ENCODE measurements at regions not wholly inside any gene's neighbourhood (a gene's known extent, or its start where the extent isn't known, plus 50 kb on each side); places are given as distances from the start of the nearest gene placed in this dataset.

GRCh38 chr17:73724341-73724740, 80.1 kb upstream of the SDK2 start:
- DNase-seq (ENCODE audit: low read depth): no peak

DNA sequence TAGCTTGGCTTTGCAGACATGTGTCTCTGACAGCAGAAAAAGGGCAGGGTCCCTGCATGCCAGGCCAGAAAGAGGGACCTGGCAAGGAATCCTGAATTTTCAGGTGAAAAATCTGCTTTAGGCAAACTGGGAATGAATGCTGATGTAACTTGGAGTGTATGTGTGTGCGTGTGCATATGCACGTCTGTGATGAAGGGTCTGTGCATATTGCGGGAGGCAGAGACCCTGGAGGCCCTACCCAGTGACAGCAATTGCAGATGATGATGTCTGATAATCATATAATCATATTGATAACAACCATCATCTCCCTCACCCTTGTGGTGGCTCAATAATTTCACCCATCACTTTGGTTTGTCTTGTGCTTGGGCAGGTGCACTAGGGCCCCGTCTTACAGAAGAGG, 80.7 kb upstream of the SDK2 start:
- no peak for DNase-seq (ENCODE audit: low read depth)

GRCh38 chr17:73725794-73726515, 81.7 kb upstream of the SDK2 start:
- no peak for DNase-seq (ENCODE audit: low read depth)

DNA sequence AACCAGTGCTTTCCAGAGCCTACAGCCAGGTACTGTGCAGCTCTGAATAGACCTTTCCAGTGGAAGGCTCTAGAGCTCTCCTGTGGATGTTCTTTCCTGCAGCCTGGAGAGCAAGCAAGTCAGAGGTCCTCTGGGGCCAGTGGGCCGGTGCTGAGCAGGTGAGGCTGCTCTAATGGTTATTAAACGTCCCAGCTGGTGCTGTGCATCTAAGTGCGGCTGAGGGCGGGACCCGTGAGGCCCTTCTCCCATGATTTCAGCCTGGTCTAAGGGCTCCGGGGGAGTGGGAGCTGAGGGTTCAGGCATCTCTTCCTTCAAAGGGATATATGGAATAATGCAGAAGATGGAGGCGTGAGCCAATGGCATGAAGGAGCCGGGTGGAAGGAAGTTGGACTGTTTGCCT, 83.7 kb upstream of the SDK2 start:
- DNase-seq (ENCODE audit: low read depth): no peak

DNA sequence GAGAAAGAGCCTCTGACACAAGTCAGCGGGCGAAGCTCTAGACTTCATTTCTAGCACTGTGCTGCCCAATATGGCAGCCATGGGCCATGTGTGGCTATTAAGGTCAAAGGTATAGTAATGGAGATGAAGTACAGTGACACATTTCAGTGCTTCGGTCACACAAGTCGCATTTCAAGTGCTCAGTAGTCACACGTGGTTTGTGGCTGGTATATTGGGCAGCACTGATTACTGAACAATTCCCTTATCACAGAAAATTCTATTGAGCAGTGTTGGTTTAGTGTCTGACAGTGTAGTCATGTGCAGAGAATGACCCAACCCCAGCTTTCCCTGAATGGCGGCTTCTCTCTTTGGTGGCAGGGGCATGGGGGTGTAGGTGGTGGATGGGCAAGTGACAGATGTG, 84.9 kb upstream of the SDK2 start:
- no peak for DNase-seq (ENCODE audit: low read depth)

DNA sequence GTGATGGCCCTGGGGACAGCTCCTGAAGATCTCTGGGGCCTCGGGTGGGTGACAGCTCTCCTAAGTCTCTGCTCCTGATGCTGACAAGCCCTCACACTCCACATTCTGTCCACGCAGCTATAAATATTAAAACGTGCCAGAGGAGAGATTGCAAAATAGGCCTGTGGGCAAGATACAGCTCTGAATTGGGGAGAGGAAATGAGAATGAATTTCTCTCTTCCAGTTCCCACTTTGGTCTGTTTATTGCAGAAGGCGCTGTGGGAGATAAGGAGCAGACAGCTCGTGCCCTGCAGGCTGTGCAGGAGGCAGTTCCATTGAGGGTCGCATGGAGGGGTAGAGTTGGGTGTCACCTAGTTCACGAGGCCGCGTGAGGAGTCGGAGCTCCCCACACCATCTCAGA, 87.5 kb upstream of the SDK2 start:
- no peak for DNase-seq (ENCODE audit: low read depth)

- DNase-seq (ENCODE audit: low read depth): no peak
These were observed 89.3 kb upstream of the SDK2 start for GRCh38 chr17:73733517-73733916.

- DNase-seq (ENCODE audit: low read depth): no peak
These were observed 91.0 kb upstream of the SDK2 start for GRCh38 chr17:73735245-73735644.

GRCh38 chr17:73738751-73739575, 94.7 kb upstream of the SDK2 start:
- DNase-seq (ENCODE audit: low read depth): no peak

- no peak for DNase-seq (ENCODE audit: low read depth)
These were observed 96.1 kb upstream of the SDK2 start for GRCh38 chr17:73740370-73740769.

DNA sequence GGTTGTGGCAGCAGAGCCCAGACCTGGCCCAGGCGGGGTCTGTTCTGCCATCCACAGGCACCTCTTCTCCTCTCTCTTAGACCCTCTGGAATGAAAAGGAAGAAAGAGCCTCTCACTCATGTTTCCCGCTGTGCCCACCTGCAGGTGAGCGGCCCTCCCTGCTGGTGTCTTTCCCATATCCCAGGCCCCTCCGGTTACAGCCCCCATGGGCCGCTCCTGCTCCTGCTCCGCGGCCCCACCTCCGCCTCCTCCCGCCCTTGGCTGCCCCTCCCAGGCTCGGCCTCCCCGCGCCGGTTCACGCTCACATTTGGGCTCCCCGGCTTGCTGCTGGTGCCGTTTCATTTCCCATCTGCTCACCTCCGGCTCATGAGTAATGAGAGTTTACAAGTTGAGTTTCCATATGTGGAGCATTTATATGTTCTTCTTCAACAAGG, 98.7 kb upstream of the SDK2 start:
- no peak for DNase-seq (ENCODE audit: low read depth)

DNA sequence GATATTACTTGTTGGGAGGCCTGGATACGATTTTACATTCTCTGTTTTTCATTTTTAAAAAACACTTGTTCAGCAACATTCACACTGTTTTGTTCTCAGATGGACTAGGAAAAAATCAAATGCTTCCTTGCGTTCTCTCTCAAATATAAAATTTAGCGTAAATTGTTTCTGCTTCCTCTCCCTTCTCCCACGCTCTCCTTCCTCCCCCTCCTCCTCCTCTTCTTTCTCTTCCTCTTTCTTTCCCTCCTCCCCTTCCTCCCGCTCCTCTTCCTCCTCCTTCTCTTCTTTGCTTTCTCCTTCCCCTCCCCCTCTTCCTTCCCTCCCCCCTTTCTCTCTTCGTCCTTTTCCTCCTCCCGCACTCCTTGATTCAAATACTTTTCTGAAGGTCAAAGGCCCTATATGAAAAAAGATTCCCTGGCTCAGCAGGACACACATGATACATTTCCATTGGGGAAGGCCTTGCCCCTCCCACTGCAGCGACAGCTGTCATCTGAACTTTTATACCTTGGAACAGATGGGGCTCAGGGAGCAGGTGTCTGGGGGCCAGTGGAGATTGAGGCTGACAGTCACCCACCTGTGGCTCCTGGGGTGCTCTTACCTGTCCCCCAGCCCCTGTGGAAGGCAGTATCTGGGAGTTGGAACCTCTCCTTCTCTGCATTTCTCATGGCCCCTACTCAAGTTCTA, 99.4 kb upstream of the SDK2 start:
- no peak for DNase-seq (ENCODE audit: low read depth)

- no peak for DNase-seq (ENCODE audit: low read depth)
These were observed 100.2 kb upstream of the SDK2 start for GRCh38 chr17:73744411-73744810.

GRCh38 chr17:73746314-73747073, 102.2 kb upstream of the SDK2 start:
- DNase-seq (ENCODE audit: low read depth): no peak

- DNase-seq (ENCODE audit: low read depth): no peak
These were observed 103.2 kb upstream of the SDK2 start for GRCh38 chr17:73747221-73748002.

DNA sequence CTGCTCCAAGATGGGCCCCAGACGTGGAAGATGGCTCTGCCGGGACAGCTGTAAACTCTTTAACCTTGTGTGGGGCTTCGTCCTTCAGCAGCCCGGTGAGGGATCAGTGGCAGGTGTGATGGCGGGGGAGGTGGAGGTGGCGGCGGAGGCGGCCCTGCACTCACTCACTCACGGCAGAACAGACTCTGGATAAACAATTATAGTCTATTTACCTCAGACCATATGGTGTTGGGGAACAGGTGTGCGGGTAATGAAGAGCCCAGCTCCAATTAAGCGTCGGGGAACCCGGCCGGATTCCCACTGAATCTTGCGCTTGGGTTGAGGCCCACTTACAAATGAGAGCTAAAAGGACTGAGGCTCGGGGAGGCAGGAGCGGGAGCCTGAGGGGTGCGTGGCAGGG, 104.3 kb upstream of the SDK2 start:
- no peak for DNase-seq (ENCODE audit: low read depth)

DNA sequence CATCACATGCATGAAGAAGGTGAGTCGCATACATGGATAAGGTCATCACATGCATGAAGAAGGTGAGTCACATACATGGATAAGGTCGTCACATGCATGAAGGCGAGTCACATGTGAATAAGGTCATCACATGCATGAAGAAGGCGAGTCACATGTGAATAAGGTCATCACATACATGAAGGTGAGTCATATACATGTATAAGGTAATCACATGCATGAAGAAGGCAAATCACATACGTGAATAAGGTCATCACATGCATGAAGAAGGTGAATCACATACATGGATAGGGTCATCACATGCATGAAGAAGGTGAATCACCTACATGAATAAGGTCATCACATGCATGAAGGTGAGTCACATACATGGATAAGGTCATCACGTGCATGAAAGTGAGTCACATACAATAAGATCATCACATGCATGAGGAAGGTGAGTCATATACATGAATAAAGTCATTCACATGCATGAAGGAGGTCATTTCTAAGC, 105.1 kb upstream of the SDK2 start:
- no peak for DNase-seq (ENCODE audit: low read depth)

GRCh38 chr17:73749928-73750605, 105.8 kb upstream of the SDK2 start:
- no peak for DNase-seq (ENCODE audit: low read depth)

DNA sequence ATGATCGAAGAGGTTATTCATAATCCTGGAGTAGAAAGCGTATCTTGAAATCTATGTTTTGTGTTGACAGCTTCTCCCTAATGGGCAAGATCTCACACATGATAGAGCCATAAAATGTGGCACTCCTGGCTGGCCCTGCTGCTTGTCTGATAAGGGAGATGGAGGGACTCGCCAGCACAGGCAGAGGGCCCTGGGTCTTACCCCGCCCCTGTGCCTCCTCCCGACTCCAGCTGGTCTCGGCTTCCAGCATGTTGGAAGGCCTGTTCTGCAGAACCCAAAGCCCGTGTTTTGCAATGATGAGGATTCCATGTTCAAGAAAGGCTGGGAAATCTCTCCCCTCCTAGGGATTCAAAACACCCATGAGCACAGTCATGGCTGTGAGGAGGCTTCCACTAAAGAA, 106.7 kb upstream of the SDK2 start:
- no peak for DNase-seq (ENCODE audit: low read depth)

DNA sequence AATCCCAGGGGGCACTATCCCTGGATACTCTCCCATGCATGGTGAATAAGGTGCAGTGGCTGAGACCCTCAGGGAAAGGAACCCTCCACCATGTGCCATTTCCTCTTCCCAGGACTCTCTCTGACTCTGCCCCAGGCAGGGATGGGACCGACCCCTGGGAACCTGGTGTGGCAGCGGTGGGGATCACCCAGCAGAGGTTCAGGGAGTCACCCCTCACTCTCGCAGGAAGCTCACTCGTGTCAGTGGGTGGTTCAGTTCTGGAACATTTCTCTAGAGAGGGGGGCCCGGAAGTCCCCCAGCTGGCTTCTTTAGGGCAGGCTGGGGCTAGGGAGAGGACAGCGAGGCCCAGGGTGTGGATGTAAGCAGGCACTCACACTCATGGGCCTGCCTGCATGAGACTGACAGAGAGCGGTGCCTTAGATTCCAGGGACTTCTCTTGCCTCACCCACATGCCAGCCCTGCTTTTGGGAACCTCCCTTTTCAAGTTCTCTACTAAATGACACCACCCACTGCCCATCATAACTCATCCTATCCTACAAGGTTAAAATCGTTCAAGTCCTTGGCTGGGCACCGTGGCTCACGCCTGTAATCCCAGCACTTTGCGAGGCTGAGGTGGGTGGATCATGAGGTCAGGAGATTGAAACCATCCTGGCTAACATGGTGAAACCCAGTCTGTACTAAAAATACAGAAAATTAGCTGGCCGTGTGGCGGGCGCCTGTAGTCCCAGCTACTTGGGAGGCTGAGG, 109.7 kb upstream of the SDK2 start:
- DNase-seq (ENCODE audit: low read depth): no peak

All from HS-27A (cell line).